ENCODE measurements at regions not wholly inside any gene's neighbourhood (a gene's known extent, or its start where the extent isn't known, plus 50 kb on each side); places are given as distances from the start of the nearest gene placed in this dataset.

- DNase-seq (no peak), ATAC-seq (no peak)
- intact Hi-C loops (cut with DNase I; ENCODE audit: low total_unique reads) = no loop called here
- in situ Hi-C loops (cut with MboI; ENCODE audit: low sequenced_read_pairs in 4 of 4) = no loop called here
- Histone ChIP-seq H3K27ac (no peak overlapping the region), H3K9me3 (no peaks in the 10 kb centered on the region), H3K4me3 (no peak overlapping the region), H3K27me3 (peaks cover 0 to 4% (median 0%) of the 10 kb centered on the region in 3 donors), H3K36me3 (no peaks in the 10 kb centered on the region), H3K4me1 (no peaks in the 10 kb centered on the region)
- TF ChIP-seq CTCF (IDR thresholded peaks at IDR 0.05 in 4 of 5, conservative IDR thresholded peaks at IDR 0.05 in 1 of 5) (no peak), POLR2A (IDR thresholded peaks at IDR 0.05) (no peak)
Measured at GRCh38 chr4:153044036-153044435, 107.9 kb downstream of the FHDC1 start.

- no peaks in the 10 kb centered on the region for H3K36me3 ChIP-seq
- H3K4me1 ChIP-seq = no peaks in the 10 kb centered on the region
- no peak for TF ChIP-seq CTCF (IDR thresholded peaks at IDR 0.05 in 4 of 5, conservative IDR thresholded peaks at IDR 0.05 in 1 of 5)
- in situ Hi-C loops (cut with MboI; ENCODE audit: low sequenced_read_pairs in 4 of 4) = no loop called here
- peaks cover 0 to 3% (median 0%) of the 10 kb centered on the region in 3 donors for H3K27me3 ChIP-seq
- no peak for DNase-seq
- H3K4me3 ChIP-seq = no peak overlapping the region
- no peak overlapping the region for H3K27ac ChIP-seq
- no peak for ATAC-seq
- intact Hi-C loops (cut with DNase I; ENCODE audit: low total_unique reads) = no loop called here
- H3K9me3 ChIP-seq = no peaks in the 10 kb centered on the region
Measured at GRCh38 chr4:153045111-153045982, 109.2 kb downstream of the FHDC1 start.

GRCh38 chr4:153058671-153059060, 122.5 kb downstream of the FHDC1 start:
- in situ Hi-C loops (cut with MboI; ENCODE audit: low sequenced_read_pairs in 4 of 4) (no loop called here), intact Hi-C loops (cut with DNase I; ENCODE audit: low total_unique reads) (no loop called here)
- no peaks in the 10 kb centered on the region for H3K4me1 ChIP-seq
- H3K36me3 ChIP-seq = no peaks in the 10 kb centered on the region
- H3K4me3 ChIP-seq = no peak overlapping the region
- no peak for DNase-seq
- no peak for ATAC-seq
- no peak overlapping the region for H3K27ac ChIP-seq
- peaks cover 0 to 7% (median 0%) of the 10 kb centered on the region in 3 donors for H3K27me3 ChIP-seq
- TF ChIP-seq POLR2A (IDR thresholded peaks at IDR 0.05) (no peak), CTCF (IDR thresholded peaks at IDR 0.05 in 4 of 5, conservative IDR thresholded peaks at IDR 0.05 in 1 of 5) (no peak)
- no peaks in the 10 kb centered on the region for H3K9me3 ChIP-seq

- Histone ChIP-seq H3K27me3 (peaks cover 0 to 7% (median 0%) of the 10 kb centered on the region in 3 donors), H3K4me1 (no peaks in the 10 kb centered on the region), H3K9me3 (no peaks in the 10 kb centered on the region), H3K27ac (no peak overlapping the region), H3K36me3 (no peaks in the 10 kb centered on the region), H3K4me3 (no peak overlapping the region)
- in situ Hi-C loops (cut with MboI; ENCODE audit: low sequenced_read_pairs in 4 of 4) = no loop called here
- no peak for ATAC-seq
- DNase-seq = no peak
- intact Hi-C loops (cut with DNase I; ENCODE audit: low total_unique reads) = no loop called here
- TF ChIP-seq POLR2A (IDR thresholded peaks at IDR 0.05) (no peak), CTCF (IDR thresholded peaks at IDR 0.05 in 4 of 5, conservative IDR thresholded peaks at IDR 0.05 in 1 of 5) (no peak)
Measured at GRCh38 chr4:153060196-153060595, 124.1 kb downstream of the FHDC1 start.

All from gastrocnemius medialis (tissue), 4 donors.